Colonic mucosa (tissue), 4 donors: ENCODE measurements at regions not wholly inside any gene's neighbourhood (a gene's known extent, or its start where the extent isn't known, plus 50 kb on each side); places are given as distances from the start of the nearest gene placed in this dataset.

Experiments
- DNase-seq: peaks from one replicate; pipeline ENCODE4 v3.0.0-alpha.2; 2020
- H3K27ac ChIP-seq: fragments of 200-600 bp; one replicate; pipeline ENCODE4 v1.8.0; 2021
- H3K27me3 ChIP-seq: fragments of 200-600 bp; one replicate; pipeline ENCODE4 v1.8.0; 2021
- H3K36me3 ChIP-seq: fragments of 200-600 bp; one replicate; pipeline ENCODE4 v1.8.0; 2021
- H3K4me1 ChIP-seq: fragments of 200-600 bp; one replicate; pipeline ENCODE4 v1.8.0; 2021; ENCODE audit warnings: mild to moderate bottlenecking
- H3K4me3 ChIP-seq: fragments of 200-600 bp; one replicate; pipeline ENCODE4 v1.8.0; 2021
- H3K9ac ChIP-seq, 2 donors: one replicate each; pipeline ENCODE4 v1.7.0; 2013; ENCODE audit warnings: control low read depth in 2 of 2, low read depth in 2 of 2, low read length in 2 of 2
- H3K9me3 ChIP-seq: fragments of 200-600 bp; one replicate; pipeline ENCODE4 v1.8.0; 2021
- intact Hi-C: fragments of 100-400 bp; cut with DNase I; formaldehyde crosslinking; loops from one replicate; pipeline ENCODE4 v1.14.1; 2022
- TF ChIP-seq, protein P1 (sequence below): fragments of 200-600 bp; IDR thresholded peaks from one replicate; pipeline ENCODE4 v1.8.0; 2022; ENCODE audit warnings: antibody characterized with exemption, mild to moderate bottlenecking
- donor health status: healthy.
- donor health status: DM: no; HTN: no; CAD: no.
- donor health status: DM: no; HTN: no; CAD: no.

DNA sequence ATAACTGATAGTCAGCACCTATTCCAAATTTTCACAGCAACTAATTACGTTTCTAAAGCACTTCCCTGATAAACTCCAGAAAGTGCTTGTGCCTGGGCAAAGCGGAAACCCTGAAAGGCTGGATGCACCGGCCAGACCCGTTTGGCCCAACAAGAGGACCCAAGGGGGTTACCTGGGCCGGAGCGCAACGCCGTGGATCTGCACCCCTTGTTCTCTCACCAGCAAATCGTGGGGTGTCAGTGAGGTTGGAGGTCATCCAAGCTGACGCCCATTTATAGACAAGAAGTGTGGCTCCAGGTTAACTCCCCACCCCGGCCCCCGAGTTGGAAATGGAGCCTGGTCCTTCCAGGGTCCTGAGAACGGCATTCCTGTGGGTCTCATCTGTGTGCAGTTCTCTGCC is 167.0 kb upstream of the HDAC4 start:
- Histone ChIP-seq H3K9ac (no peak overlapping the region), H3K9me3 (no peaks in the 10 kb centered on the region), H3K4me3 (no peak overlapping the region), H3K27me3 (no peaks in the 10 kb centered on the region), H3K4me1 (no peaks in the 10 kb centered on the region), H3K27ac (no peak overlapping the region), H3K36me3 (no peaks in the 10 kb centered on the region)
- intact Hi-C loops = no loop called here
- no peak for DNase-seq
- TF ChIP-seq, protein P1, sequence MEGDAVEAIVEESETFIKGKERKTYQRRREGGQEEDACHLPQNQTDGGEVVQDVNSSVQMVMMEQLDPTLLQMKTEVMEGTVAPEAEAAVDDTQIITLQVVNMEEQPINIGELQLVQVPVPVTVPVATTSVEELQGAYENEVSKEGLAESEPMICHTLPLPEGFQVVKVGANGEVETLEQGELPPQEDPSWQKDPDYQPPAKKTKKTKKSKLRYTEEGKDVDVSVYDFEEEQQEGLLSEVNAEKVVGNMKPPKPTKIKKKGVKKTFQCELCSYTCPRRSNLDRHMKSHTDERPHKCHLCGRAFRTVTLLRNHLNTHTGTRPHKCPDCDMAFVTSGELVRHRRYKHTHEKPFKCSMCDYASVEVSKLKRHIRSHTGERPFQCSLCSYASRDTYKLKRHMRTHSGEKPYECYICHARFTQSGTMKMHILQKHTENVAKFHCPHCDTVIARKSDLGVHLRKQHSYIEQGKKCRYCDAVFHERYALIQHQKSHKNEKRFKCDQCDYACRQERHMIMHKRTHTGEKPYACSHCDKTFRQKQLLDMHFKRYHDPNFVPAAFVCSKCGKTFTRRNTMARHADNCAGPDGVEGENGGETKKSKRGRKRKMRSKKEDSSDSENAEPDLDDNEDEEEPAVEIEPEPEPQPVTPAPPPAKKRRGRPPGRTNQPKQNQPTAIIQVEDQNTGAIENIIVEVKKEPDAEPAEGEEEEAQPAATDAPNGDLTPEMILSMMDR = no peak

DNA sequence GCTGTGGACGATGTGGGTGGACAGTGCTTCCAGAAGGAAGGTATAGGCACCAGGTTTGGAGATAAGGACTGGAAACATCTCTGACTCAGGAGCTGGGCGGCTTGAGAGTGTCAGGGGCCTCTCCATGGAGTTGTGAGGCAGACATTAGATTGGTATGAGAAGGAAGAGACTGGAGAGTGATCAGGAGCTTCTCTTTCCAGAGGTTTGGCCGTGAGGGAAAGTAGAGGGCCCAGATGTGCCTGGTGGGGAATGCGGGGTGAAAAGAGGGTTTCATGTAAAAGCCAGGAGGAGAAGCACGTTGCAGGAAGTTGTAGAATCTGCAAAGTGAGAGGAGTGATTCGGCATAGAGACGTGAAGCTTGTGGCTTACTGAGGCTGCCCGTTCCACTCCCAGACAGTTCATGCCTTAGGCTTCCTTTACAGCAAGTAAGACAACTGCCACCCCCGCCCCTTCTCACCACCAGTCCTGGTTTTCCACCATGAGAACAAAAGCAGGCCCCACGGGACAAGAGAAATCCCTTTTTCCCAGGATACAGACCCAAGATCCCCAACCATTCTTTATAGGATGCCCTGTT is 166.3 kb upstream of the HDAC4 start:
- Histone ChIP-seq H3K4me3 (no peak overlapping the region), H3K27ac (no peak overlapping the region), H3K4me1 (no peaks in the 10 kb centered on the region), H3K9me3 (no peaks in the 10 kb centered on the region), H3K9ac (no peak overlapping the region), H3K36me3 (no peaks in the 10 kb centered on the region), H3K27me3 (no peaks in the 10 kb centered on the region)
- intact Hi-C loops = no loop called here
- TF ChIP-seq, protein P1 = no peak
- no peak for DNase-seq

DNA sequence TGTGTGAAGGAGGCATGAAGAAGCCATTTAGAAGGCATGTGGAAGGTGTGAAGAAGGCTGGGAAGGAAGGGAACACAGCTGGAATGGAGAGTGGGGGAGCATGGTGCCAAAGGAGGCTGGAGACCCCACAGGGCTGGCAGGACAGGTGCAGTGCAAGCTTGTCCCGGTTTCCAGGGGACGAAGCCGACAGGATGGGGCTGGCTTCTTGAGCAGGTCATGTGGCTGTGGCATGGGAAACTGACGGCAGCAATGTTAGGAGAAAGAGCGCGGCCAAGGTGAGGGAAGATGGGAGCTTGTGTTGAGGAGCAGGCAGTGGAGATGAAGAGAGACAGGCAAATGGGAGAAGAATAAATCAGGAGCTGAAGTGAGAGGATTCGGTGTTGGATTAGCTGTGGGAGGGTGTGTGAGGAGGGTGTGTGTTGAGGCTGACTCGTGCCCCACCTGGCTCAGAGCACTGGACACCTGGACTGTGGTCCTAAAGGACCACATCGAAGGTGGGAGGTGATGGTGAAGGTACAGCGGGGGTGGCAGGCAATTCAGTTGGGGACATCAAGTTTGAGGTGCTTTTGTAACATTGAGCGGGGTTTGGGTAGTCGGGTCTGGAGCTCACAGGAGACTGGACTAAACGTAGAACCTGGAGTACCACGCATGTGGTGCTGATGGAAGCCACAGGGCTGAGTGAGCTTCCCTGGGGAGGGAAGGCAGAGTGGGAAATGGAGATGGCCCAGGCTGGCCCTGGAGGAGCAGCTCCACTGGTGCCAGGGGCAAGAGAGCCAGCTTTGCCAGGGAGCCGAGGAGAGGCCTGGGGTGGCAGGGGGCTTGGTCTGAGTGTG is 165.6 kb upstream of the HDAC4 start:
- Histone ChIP-seq H3K4me3 (no peak overlapping the region), H3K27me3 (no peaks in the 10 kb centered on the region), H3K27ac (no peak overlapping the region), H3K36me3 (no peaks in the 10 kb centered on the region), H3K9ac (no peak overlapping the region), H3K4me1 (no peaks in the 10 kb centered on the region), H3K9me3 (no peaks in the 10 kb centered on the region)
- TF ChIP-seq, protein P1 = no peak
- no peak for DNase-seq
- intact Hi-C loops = no loop called here

DNA sequence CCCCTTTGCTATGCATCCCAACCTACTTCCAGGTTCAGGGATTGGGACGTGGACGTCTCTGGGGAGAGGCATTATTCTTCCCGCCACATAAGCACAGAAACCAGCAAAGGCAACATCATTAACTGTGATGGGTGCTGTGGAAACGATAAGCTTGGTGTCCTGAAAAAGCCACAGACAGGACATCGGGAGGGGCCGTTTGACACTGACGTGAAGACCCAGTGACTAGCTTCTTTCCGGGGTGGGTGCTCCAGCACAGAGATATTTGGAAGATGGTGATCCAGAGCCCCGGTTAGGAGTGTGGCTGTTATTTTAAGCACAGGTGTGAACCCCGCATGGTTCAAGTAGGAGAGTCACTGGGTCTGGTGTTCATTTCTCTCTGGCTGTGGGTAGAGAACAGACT is 163.8 kb upstream of the HDAC4 start:
- Histone ChIP-seq H3K27ac (no peak overlapping the region), H3K27me3 (no peaks in the 10 kb centered on the region), H3K4me3 (no peak overlapping the region), H3K9ac (no peak overlapping the region), H3K36me3 (no peaks in the 10 kb centered on the region), H3K4me1 (no peaks in the 10 kb centered on the region), H3K9me3 (no peaks in the 10 kb centered on the region)
- intact Hi-C loops = no loop called here
- no peak for DNase-seq
- TF ChIP-seq, protein P1 = no peak

DNA sequence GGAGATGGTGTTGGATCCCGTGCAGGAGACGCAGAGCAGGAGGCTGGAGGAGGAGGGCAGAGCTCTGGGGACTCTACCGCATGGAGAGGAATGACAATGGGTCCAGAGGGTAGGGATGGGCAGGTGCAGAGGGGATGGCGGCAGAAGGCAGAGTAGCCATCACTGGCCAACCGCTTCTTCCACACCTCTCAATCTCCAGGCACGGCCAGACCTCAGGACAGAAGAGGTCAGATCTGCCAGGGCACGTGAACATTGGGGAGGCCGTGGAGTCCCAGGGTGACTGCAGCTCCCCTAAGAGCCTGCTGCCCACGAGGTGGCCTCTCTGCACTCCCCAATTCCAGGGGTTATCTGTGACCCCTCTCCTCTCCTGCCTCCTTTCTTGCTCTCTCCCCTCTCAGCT is 162.7 kb upstream of the HDAC4 start:
- Histone ChIP-seq H3K4me3 (no peak overlapping the region), H3K27ac (no peak overlapping the region), H3K27me3 (no peaks in the 10 kb centered on the region), H3K9me3 (no peaks in the 10 kb centered on the region), H3K36me3 (no peaks in the 10 kb centered on the region), H3K9ac (no peak overlapping the region), H3K4me1 (no peaks in the 10 kb centered on the region)
- intact Hi-C loops = no loop called here
- TF ChIP-seq, protein P1 = no peak
- no peak for DNase-seq
